Type B pancreatic cell (in vitro differentiated cells): ENCODE measurements at regions not wholly inside any gene's neighbourhood (a gene's known extent, or its start where the extent isn't known, plus 50 kb on each side); places are given as distances from the start of the nearest gene placed in this dataset.

Experiments used
- DNase-seq: peaks from one replicate; pipeline ENCODE4 v3.0.0; 2021; ENCODE audit warnings: mixed read lengths; ENCODE audit not compliant: unreplicated experiment; ENCODE audit errors: extremely low spot score
- H3K27ac Mint-ChIP-seq: 2 replicates; pipeline ENCODE4 v1.8.0; 2021; ENCODE audit warnings: mild to moderate bottlenecking, mixed read lengths
- H3K27me3 Mint-ChIP-seq: 2 replicates; pipeline ENCODE4 v1.8.0; 2021; ENCODE audit warnings: mixed read lengths
- H3K36me3 Mint-ChIP-seq: 2 replicates; pipeline ENCODE4 v1.8.0; 2021; ENCODE audit warnings: mixed read lengths
- H3K4me1 Mint-ChIP-seq: one replicate; pipeline ENCODE4 v1.8.0; 2021; ENCODE audit warnings: mixed read lengths; ENCODE audit not compliant: unreplicated experiment
- H3K4me3 Mint-ChIP-seq: 2 replicates; pipeline ENCODE4 v1.8.0; 2021; ENCODE audit warnings: mild to moderate bottlenecking, mixed read lengths
- H3K9me3 Mint-ChIP-seq: 2 replicates; pipeline ENCODE4 v1.8.0; 2021; ENCODE audit warnings: mixed read lengths
- CTCF ChIP-seq: fragments of 200-600 bp; sonication (generic); conservative IDR thresholded peaks from 2 replicates; pipeline ENCODE4 v1.5.0; 2021; ENCODE audit warnings: antibody characterized with exemption, mild to moderate bottlenecking

- Mint-ChIP-seq H3K27ac (no peak overlapping the region), H3K27me3 (no peaks in the 10 kb centered on the region), H3K9me3 (no peaks in the 10 kb centered on the region), H3K4me1 (peaks cover 29% of the 10 kb centered on the region), H3K36me3 (no peaks in the 10 kb centered on the region), H3K4me3 (no peak overlapping the region)
- no peak for TF ChIP-seq CTCF
- no peak for DNase-seq
Measured at GRCh38 chr11:70525006-70525405, 126.7 kb downstream of the CTTN start.

- no peak overlapping the region for H3K4me3 Mint-ChIP-seq
- no peak overlapping the region for H3K27ac Mint-ChIP-seq
- no peaks in the 10 kb centered on the region for H3K36me3 Mint-ChIP-seq
Measured at GRCh38 chr11:70525466-70525865, 127.1 kb downstream of the CTTN start.

GRCh38 chr11:70526116-70527045 lies 128.1 kb downstream of the CTTN start:
- H3K4me1 Mint-ChIP-seq = peaks cover 24% of the 10 kb centered on the region
- no peaks in the 10 kb centered on the region for H3K36me3 Mint-ChIP-seq
- H3K4me3 Mint-ChIP-seq = no peak overlapping the region
- H3K27ac Mint-ChIP-seq = peak overlapping the region; percentile 66
- no peak for TF ChIP-seq CTCF
- no peak for DNase-seq
- no peaks in the 10 kb centered on the region for H3K27me3 Mint-ChIP-seq
- H3K9me3 Mint-ChIP-seq = no peaks in the 10 kb centered on the region

More at GRCh38 chr11:70525466-70525865, 127.1 kb downstream of the CTTN start:
- TF ChIP-seq CTCF = no peak
- no peak for DNase-seq
- H3K4me1 Mint-ChIP-seq = peaks cover 29% of the 10 kb centered on the region
- H3K27me3 Mint-ChIP-seq = no peaks in the 10 kb centered on the region
- no peaks in the 10 kb centered on the region for H3K9me3 Mint-ChIP-seq

- Mint-ChIP-seq H3K27ac (no peak overlapping the region), H3K27me3 (no peaks in the 10 kb centered on the region), H3K36me3 (no peaks in the 10 kb centered on the region), H3K9me3 (no peaks in the 10 kb centered on the region), H3K4me3 (no peak overlapping the region), H3K4me1 (peaks cover 22% of the 10 kb centered on the region)
- no peak for TF ChIP-seq CTCF
- no peak for DNase-seq
Measured at GRCh38 chr11:70527046-70527395, 128.7 kb downstream of the CTTN start.

GRCh38 chr11:70527429-70528045 lies 129.2 kb downstream of the CTTN start:
- Mint-ChIP-seq H3K9me3 (no peaks in the 10 kb centered on the region), H3K27ac (no peak overlapping the region), H3K27me3 (no peaks in the 10 kb centered on the region), H3K36me3 (no peaks in the 10 kb centered on the region), H3K4me1 (peaks cover 20% of the 10 kb centered on the region), H3K4me3 (no peak overlapping the region)
- no peak for TF ChIP-seq CTCF
- no peak for DNase-seq
